PFSK-1 (cell line): ENCODE measurements at regions not wholly inside any gene's neighbourhood (a gene's known extent, or its start where the extent isn't known, plus 50 kb on each side); places are given as distances from the start of the nearest gene placed in this dataset.

Experiments used
- FOXP2 ChIP-seq: optimal IDR thresholded peaks from 2 replicates; pipeline ENCODE3; 2011; ENCODE audit warnings: borderline replicate concordance, control low read depth, inconsistent platforms; ENCODE audit not compliant: insufficient read depth; ENCODE audit errors: extremely low read length, extremely low read depth
- POLR2AphosphoS5 ChIP-seq: IDR thresholded peaks from 2 replicates; pipeline ENCODE4 v1.6.1; 2012; ENCODE audit warnings: low read depth, mild to moderate bottlenecking, control low read depth, low read length, moderate library complexity
- SIN3A ChIP-seq: IDR thresholded peaks from 2 replicates; pipeline ENCODE4 v1.6.1; 2012; ENCODE audit warnings: mild to moderate bottlenecking, low read length, moderate library complexity, borderline replicate concordance; ENCODE audit not compliant: insufficient read depth
- TAF1 ChIP-seq: IDR thresholded peaks from 2 replicates; pipeline ENCODE4 v1.6.1; 2012; ENCODE audit warnings: low read length, control low read depth, borderline replicate concordance; ENCODE audit not compliant: insufficient read depth
- TF ChIP-seq, protein P1 (sequence below), 2 experiments: IDR thresholded peaks; 2 replicates each; pipeline versions ENCODE4 v1.6.1 to v1.8.0; 2011 to 2012; ENCODE audit warnings: low read depth in 2 of 2, low read length in 2 of 2, control low read depth in 1 of 2, inconsistent platforms in 1 of 2, mild to moderate bottlenecking in 1 of 2, moderate library complexity in 1 of 2; ENCODE audit not compliant: insufficient read depth in 1 of 2

GRCh38 chr3:103342205-103342731 lies 907.5 kb downstream of the ZPLD1 start:
- no peak for TF ChIP-seq POLR2AphosphoS5
- TF ChIP-seq, protein P1, sequence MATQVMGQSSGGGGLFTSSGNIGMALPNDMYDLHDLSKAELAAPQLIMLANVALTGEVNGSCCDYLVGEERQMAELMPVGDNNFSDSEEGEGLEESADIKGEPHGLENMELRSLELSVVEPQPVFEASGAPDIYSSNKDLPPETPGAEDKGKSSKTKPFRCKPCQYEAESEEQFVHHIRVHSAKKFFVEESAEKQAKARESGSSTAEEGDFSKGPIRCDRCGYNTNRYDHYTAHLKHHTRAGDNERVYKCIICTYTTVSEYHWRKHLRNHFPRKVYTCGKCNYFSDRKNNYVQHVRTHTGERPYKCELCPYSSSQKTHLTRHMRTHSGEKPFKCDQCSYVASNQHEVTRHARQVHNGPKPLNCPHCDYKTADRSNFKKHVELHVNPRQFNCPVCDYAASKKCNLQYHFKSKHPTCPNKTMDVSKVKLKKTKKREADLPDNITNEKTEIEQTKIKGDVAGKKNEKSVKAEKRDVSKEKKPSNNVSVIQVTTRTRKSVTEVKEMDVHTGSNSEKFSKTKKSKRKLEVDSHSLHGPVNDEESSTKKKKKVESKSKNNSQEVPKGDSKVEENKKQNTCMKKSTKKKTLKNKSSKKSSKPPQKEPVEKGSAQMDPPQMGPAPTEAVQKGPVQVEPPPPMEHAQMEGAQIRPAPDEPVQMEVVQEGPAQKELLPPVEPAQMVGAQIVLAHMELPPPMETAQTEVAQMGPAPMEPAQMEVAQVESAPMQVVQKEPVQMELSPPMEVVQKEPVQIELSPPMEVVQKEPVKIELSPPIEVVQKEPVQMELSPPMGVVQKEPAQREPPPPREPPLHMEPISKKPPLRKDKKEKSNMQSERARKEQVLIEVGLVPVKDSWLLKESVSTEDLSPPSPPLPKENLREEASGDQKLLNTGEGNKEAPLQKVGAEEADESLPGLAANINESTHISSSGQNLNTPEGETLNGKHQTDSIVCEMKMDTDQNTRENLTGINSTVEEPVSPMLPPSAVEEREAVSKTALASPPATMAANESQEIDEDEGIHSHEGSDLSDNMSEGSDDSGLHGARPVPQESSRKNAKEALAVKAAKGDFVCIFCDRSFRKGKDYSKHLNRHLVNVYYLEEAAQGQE (IDR thresholded peaks at IDR 0.05; ENCODE audit: insufficient read depth in 1 of 2, low read depth in 2 of 2, low read length in 2 of 2), result no peak
- TF ChIP-seq SIN3A, result no peak
- TF ChIP-seq TAF1, result no peak
- TF ChIP-seq FOXP2, result no peak
